ENCODE measurements at regions not wholly inside any gene's neighbourhood (a gene's known extent, or its start where the extent isn't known, plus 50 kb on each side); places are given as distances from the start of the nearest gene placed in this dataset.

GRCh38 chr6:71079677-71080076 lies 122.8 kb upstream of the B3GAT2 start:
- no peak overlapping the region for H3K4me3 ChIP-seq (ENCODE audit: low read depth, low read length)
- no peak for TF ChIP-seq CTCF (conservative IDR thresholded peaks at IDR 0.05; ENCODE audit: low read depth, low read length)
- DNase-seq (ENCODE audit: low read depth), result peak; percentile 66

- DNase-seq (ENCODE audit: low read depth), result peak; percentile 12
- H3K4me3 ChIP-seq (ENCODE audit: low read depth, low read length), result no peak overlapping the region
- no peak for TF ChIP-seq CTCF (conservative IDR thresholded peaks at IDR 0.05; ENCODE audit: low read depth, low read length)
These were observed 123.3 kb upstream of the B3GAT2 start for GRCh38 chr6:71080133-71080532.

GRCh38 chr6:71080826-71081225 lies 124.0 kb upstream of the B3GAT2 start:
- no peak overlapping the region for H3K4me3 ChIP-seq (ENCODE audit: low read depth, low read length)
- peak; percentile 84 for DNase-seq (ENCODE audit: low read depth)
- TF ChIP-seq CTCF (conservative IDR thresholded peaks at IDR 0.05; ENCODE audit: low read depth, low read length), result no peak

- no peak overlapping the region for H3K4me3 ChIP-seq (ENCODE audit: low read depth, low read length)
- TF ChIP-seq CTCF (conservative IDR thresholded peaks at IDR 0.05; ENCODE audit: low read depth, low read length), result no peak
- DNase-seq (ENCODE audit: low read depth), result peak; percentile 23
These were observed 125.3 kb upstream of the B3GAT2 start for GRCh38 chr6:71082033-71082650.

- TF ChIP-seq CTCF (conservative IDR thresholded peaks at IDR 0.05; ENCODE audit: low read depth, low read length), result no peak
- no peak overlapping the region for H3K4me3 ChIP-seq (ENCODE audit: low read depth, low read length)
- no peak for DNase-seq (ENCODE audit: low read depth)
These were observed 126.5 kb upstream of the B3GAT2 start for GRCh38 chr6:71083308-71083820.

- no peak for DNase-seq (ENCODE audit: low read depth)
- no peak for TF ChIP-seq CTCF (conservative IDR thresholded peaks at IDR 0.05; ENCODE audit: low read depth, low read length)
- H3K4me3 ChIP-seq (ENCODE audit: low read depth, low read length), result no peak overlapping the region
These were observed 131.3 kb upstream of the B3GAT2 start for GRCh38 chr6:71088166-71088565.

- no peak overlapping the region for H3K4me3 ChIP-seq (ENCODE audit: low read depth, low read length)
- TF ChIP-seq CTCF (conservative IDR thresholded peaks at IDR 0.05; ENCODE audit: low read depth, low read length), result no peak
- no peak for DNase-seq (ENCODE audit: low read depth)
These were observed 133.4 kb upstream of the B3GAT2 start for GRCh38 chr6:71090217-71090616.

Data from choroid plexus epithelial cell (primary cell).